Stimulated activated CD4-positive, alpha-beta T cell treated with anti-CD3 and anti-CD28 coated beads, Interleukin-15, amount 100 ng/mL, for 48 hours (primary cell): ENCODE measurements at regions not wholly inside any gene's neighbourhood (a gene's known extent, or its start where the extent isn't known, plus 50 kb on each side); places are given as distances from the start of the nearest gene placed in this dataset.

Source experiments
- DNase-seq, 2 donors: peaks; one replicate each; pipeline ENCODE4 v3.0.0-alpha.2; 2020; ENCODE audit warnings: low read depth in 2 of 2

GRCh38 chr16:55041540-55042234 lies 111.0 kb downstream of the IRX5 start:
- no peak for DNase-seq

GRCh38 chr16:55042556-55043432 lies 112.1 kb downstream of the IRX5 start:
- DNase-seq = no peak

GRCh38 chr16:55043499-55043898 lies 112.8 kb downstream of the IRX5 start:
- DNase-seq = no peak

- DNase-seq = no peak
Measured at GRCh38 chr16:55044201-55044975, 113.7 kb downstream of the IRX5 start.

- no peak for DNase-seq
Measured at GRCh38 chr16:55045329-55045728, 114.7 kb downstream of the IRX5 start.

- DNase-seq = no peak
Measured at GRCh38 chr16:55045756-55046460, 115.2 kb downstream of the IRX5 start.

GRCh38 chr16:55046513-55046912 lies 115.8 kb downstream of the IRX5 start:
- DNase-seq = no peak

GRCh38 chr16:55046916-55047315 lies 116.3 kb downstream of the IRX5 start:
- DNase-seq = no peak

GRCh38 chr16:55047331-55047730 lies 116.7 kb downstream of the IRX5 start:
- DNase-seq = no peak

- DNase-seq = no peak
Measured at GRCh38 chr16:55047903-55048497, 117.3 kb downstream of the IRX5 start.

GRCh38 chr16:55048745-55049144 lies 118.1 kb downstream of the IRX5 start:
- no peak for DNase-seq

GRCh38 chr16:55051571-55052347 lies 121.1 kb downstream of the IRX5 start:
- no peak for DNase-seq

- DNase-seq = no peak
Measured at GRCh38 chr16:55052348-55052734, 121.7 kb downstream of the IRX5 start.

- DNase-seq = no peak
Measured at GRCh38 chr16:55052741-55053415, 122.2 kb downstream of the IRX5 start.

GRCh38 chr16:55055262-55055661 lies 124.6 kb downstream of the IRX5 start:
- no peak for DNase-seq

- DNase-seq = no peak
Measured at GRCh38 chr16:55056585-55057401, 126.1 kb downstream of the IRX5 start.

GRCh38 chr16:55057866-55058265 lies 127.2 kb downstream of the IRX5 start:
- no peak for DNase-seq

GRCh38 chr16:55058576-55058975 lies 127.9 kb downstream of the IRX5 start:
- DNase-seq = no peak

- no peak for DNase-seq
Measured at GRCh38 chr16:55059146-55059545, 128.5 kb downstream of the IRX5 start.
